Activated T-cell treated with anti-CD3 and anti-CD28 coated beads, Interleukin-2, amount 50 U/mL, for 72 hours (primary cell): ENCODE measurements at regions not wholly inside any gene's neighbourhood (a gene's known extent, or its start where the extent isn't known, plus 50 kb on each side); places are given as distances from the start of the nearest gene placed in this dataset.
"Not testable (repeated sequence)": the region's sequence is repeated elsewhere in the genome, so short reads cannot be mapped to it uniquely, and the experiment has no call there.

Experiments
- ATAC-seq, 2 donors: fragments of 150-1000 bp; cut with Tn5 transposase; replicated peaks in 1 of 2; 2 replicates each; pipeline ENCODE4 v1.10.0; 2021; ENCODE audit warnings: moderate library complexity in 2 of 2, mild to moderate bottlenecking in 1 of 2
- DNase-seq, 2 donors: peaks; one replicate each; pipeline ENCODE4 v3.0.0; 2021 to 2022; ENCODE audit warnings: mixed read lengths in 1 of 2
- H3K27ac Mint-ChIP-seq: one replicate; pipeline ENCODE4 v1.8.0; 2022; ENCODE audit warnings: mild to moderate bottlenecking, moderate library complexity, mixed read lengths
- H3K27me3 Mint-ChIP-seq: one replicate; pipeline ENCODE4 v1.8.0; 2022; ENCODE audit warnings: low read depth, mixed read lengths
- H3K36me3 Mint-ChIP-seq, 2 donors: one replicate each; pipeline ENCODE4 v1.8.0; 2022; ENCODE audit warnings: mixed read lengths in 2 of 2, mild to moderate bottlenecking in 1 of 2; ENCODE audit not compliant: insufficient read depth in 2 of 2
- H3K4me1 Mint-ChIP-seq: one replicate; pipeline ENCODE4 v1.8.0; 2022; ENCODE audit warnings: low read depth, mixed read lengths
- H3K4me3 Mint-ChIP-seq, 2 donors: one replicate each; pipeline ENCODE4 v1.8.0; 2022; ENCODE audit warnings: mild to moderate bottlenecking in 2 of 2, mixed read lengths in 2 of 2, moderate library complexity in 2 of 2
- H3K9me3 Mint-ChIP-seq, 2 donors: one replicate each; pipeline ENCODE4 v1.8.0; 2022; ENCODE audit warnings: mixed read lengths in 2 of 2

- Mint-ChIP-seq H3K27ac (no peak overlapping the region), H3K4me3 (no peak overlapping the region), H3K4me1 (peaks cover 10% of the 10 kb centered on the region), H3K9me3 (no peaks in the 10 kb centered on the region), H3K36me3 (no peaks in the 10 kb centered on the region), H3K27me3 (peaks cover 16% of the 10 kb centered on the region)
- no peak for DNase-seq
- ATAC-seq = no peak
Observed at GRCh38 chr10:6843894-6844650, 264.0 kb upstream of the PRKCQ start.

- Mint-ChIP-seq H3K9me3 (no peaks in the 10 kb centered on the region), H3K27ac (no peak overlapping the region), H3K27me3 (peaks cover 16% of the 10 kb centered on the region), H3K4me3 (no peak overlapping the region), H3K4me1 (peaks cover 10% of the 10 kb centered on the region), H3K36me3 (no peaks in the 10 kb centered on the region)
- no peak for ATAC-seq
- DNase-seq = peak in 1 of 2 donors; percentile 4
Observed at GRCh38 chr10:6843481-6843881, 263.4 kb upstream of the PRKCQ start.

GRCh38 chr10:6842722-6843121 lies 262.6 kb upstream of the PRKCQ start:
- DNase-seq = no peak
- H3K4me3 Mint-ChIP-seq = no peak overlapping the region
- H3K9me3 Mint-ChIP-seq = no peaks in the 10 kb centered on the region
- H3K27ac Mint-ChIP-seq = no peak overlapping the region
- no peaks in the 10 kb centered on the region for H3K36me3 Mint-ChIP-seq
- H3K27me3 Mint-ChIP-seq = peaks cover 16% of the 10 kb centered on the region
- peaks cover 10% of the 10 kb centered on the region for H3K4me1 Mint-ChIP-seq
- no peak for ATAC-seq

GRCh38 chr10:6841761-6842160 lies 261.7 kb upstream of the PRKCQ start:
- ATAC-seq (no peak), DNase-seq (no peak)
- H3K36me3 Mint-ChIP-seq = no peaks in the 10 kb centered on the region
- H3K9me3 Mint-ChIP-seq = no peaks in the 10 kb centered on the region
- H3K27ac Mint-ChIP-seq = no peak overlapping the region
- peaks cover 10% of the 10 kb centered on the region for H3K4me1 Mint-ChIP-seq
- H3K27me3 Mint-ChIP-seq = peaks cover 7% of the 10 kb centered on the region
- no peak overlapping the region for H3K4me3 Mint-ChIP-seq

- Mint-ChIP-seq H3K4me1 (peaks cover 10% of the 10 kb centered on the region), H3K36me3 (no peaks in the 10 kb centered on the region), H3K4me3 (peak overlapping the region in 1 of 2 donors; percentile 1), H3K27ac (no peak overlapping the region), H3K27me3 (peaks cover 6% of the 10 kb centered on the region), H3K9me3 (no peaks in the 10 kb centered on the region)
- ATAC-seq (peak; percentile 47 to 63), DNase-seq (no peak)
Observed at GRCh38 chr10:6840766-6841165, 260.7 kb upstream of the PRKCQ start.

- H3K27me3 Mint-ChIP-seq = peaks cover 6% of the 10 kb centered on the region
- H3K27ac Mint-ChIP-seq = no peak overlapping the region
- H3K36me3 Mint-ChIP-seq = no peaks in the 10 kb centered on the region
- H3K4me3 Mint-ChIP-seq = no peak overlapping the region
- DNase-seq = no peak
- no peak for ATAC-seq
- H3K4me1 Mint-ChIP-seq = peaks cover 10% of the 10 kb centered on the region
- H3K9me3 Mint-ChIP-seq = no peaks in the 10 kb centered on the region
Observed at GRCh38 chr10:6840201-6840691, 260.2 kb upstream of the PRKCQ start.

GRCh38 chr10:6838118-6838517 lies 258.0 kb upstream of the PRKCQ start:
- Mint-ChIP-seq H3K27me3 (no peaks in the 10 kb centered on the region), H3K9me3 (no peaks in the 10 kb centered on the region), H3K4me1 (peaks cover 10% of the 10 kb centered on the region), H3K36me3 (no peaks in the 10 kb centered on the region), H3K27ac (no peak overlapping the region), H3K4me3 (no peak overlapping the region)
- DNase-seq = peak in 1 of 2 donors; percentile 8
- peak in 1 of 2 donors; percentile 32 for ATAC-seq

GRCh38 chr10:6833458-6834011 lies 253.5 kb upstream of the PRKCQ start:
- no peak overlapping the region for H3K4me3 Mint-ChIP-seq
- no peak for DNase-seq
- H3K27me3 Mint-ChIP-seq = peaks cover 10% of the 10 kb centered on the region
- no peaks in the 10 kb centered on the region for H3K9me3 Mint-ChIP-seq
- no peaks in the 10 kb centered on the region for H3K4me1 Mint-ChIP-seq
- no peak overlapping the region for H3K27ac Mint-ChIP-seq
- H3K36me3 Mint-ChIP-seq = no peaks in the 10 kb centered on the region
- ATAC-seq = no peak

GRCh38 chr10:6830981-6831380 lies 250.9 kb upstream of the PRKCQ start:
- not testable (repeated sequence) for ATAC-seq, DNase-seq, H3K27ac Mint-ChIP-seq, H3K4me3 Mint-ChIP-seq, H3K9me3 Mint-ChIP-seq, H3K36me3 Mint-ChIP-seq, H3K4me1 Mint-ChIP-seq
- H3K27me3 Mint-ChIP-seq = peaks cover 10% of the 10 kb centered on the region

- not testable (repeated sequence) for H3K9me3 Mint-ChIP-seq, ATAC-seq, H3K36me3 Mint-ChIP-seq, H3K27me3 Mint-ChIP-seq, DNase-seq, H3K4me1 Mint-ChIP-seq, H3K27ac Mint-ChIP-seq, H3K4me3 Mint-ChIP-seq
Observed at GRCh38 chr10:6824793-6825192, 244.7 kb upstream of the PRKCQ start.

GRCh38 chr10:6823770-6824169 lies 243.7 kb upstream of the PRKCQ start:
- Mint-ChIP-seq H3K27ac (no peak overlapping the region), H3K4me1 (no peaks in the 10 kb centered on the region), H3K4me3 (no peak overlapping the region), H3K27me3 (no peaks in the 10 kb centered on the region), H3K9me3 (no peaks in the 10 kb centered on the region), H3K36me3 (no peaks in the 10 kb centered on the region)
- ATAC-seq (no peak), DNase-seq (no peak)

- Mint-ChIP-seq H3K36me3 (no peaks in the 10 kb centered on the region), H3K27me3 (peaks cover 7% of the 10 kb centered on the region), H3K9me3 (no peaks in the 10 kb centered on the region), H3K4me1 (no peaks in the 10 kb centered on the region), H3K27ac (no peak overlapping the region), H3K4me3 (no peak overlapping the region)
- DNase-seq = no peak
- no peak for ATAC-seq
Observed at GRCh38 chr10:6819301-6819700, 239.2 kb upstream of the PRKCQ start.

- H3K36me3 Mint-ChIP-seq = no peaks in the 10 kb centered on the region
- H3K27me3 Mint-ChIP-seq = peaks cover 9% of the 10 kb centered on the region
- no peak for ATAC-seq
- no peak overlapping the region for H3K27ac Mint-ChIP-seq
- no peak for DNase-seq
- no peak overlapping the region for H3K4me3 Mint-ChIP-seq
- no peaks in the 10 kb centered on the region for H3K9me3 Mint-ChIP-seq
- H3K4me1 Mint-ChIP-seq = no peaks in the 10 kb centered on the region
Observed at GRCh38 chr10:6817770-6818169, 237.7 kb upstream of the PRKCQ start.

GRCh38 chr10:6815346-6815745 lies 235.3 kb upstream of the PRKCQ start:
- peaks cover 0 to 2% of the 10 kb centered on the region in 2 donors for H3K36me3 Mint-ChIP-seq
- H3K27me3 Mint-ChIP-seq = peaks cover 32% of the 10 kb centered on the region
- no peak for DNase-seq
- H3K27ac Mint-ChIP-seq = no peak overlapping the region
- H3K4me1 Mint-ChIP-seq = no peaks in the 10 kb centered on the region
- H3K4me3 Mint-ChIP-seq = no peak overlapping the region
- ATAC-seq = no peak
- no peaks in the 10 kb centered on the region for H3K9me3 Mint-ChIP-seq
